Fibroblast of lung (primary cell): ENCODE measurements at regions not wholly inside any gene's neighbourhood (a gene's known extent, or its start where the extent isn't known, plus 50 kb on each side); places are given as distances from the start of the nearest gene placed in this dataset.
"Not testable (repeated sequence)": the region's sequence is repeated elsewhere in the genome, so short reads cannot be mapped to it uniquely, and the experiment has no call there.

Experiments
- DNase-seq, 2 donors: peaks; one replicate each; pipeline versions ENCODE4 v3.0.0 to v3.0.0-alpha.2; 2010; ENCODE audit warnings: low read depth in 2 of 2
- H2AFZ ChIP-seq: 2 replicates; pipeline ENCODE4 v1.5.1; 2012; ENCODE audit warnings: low read length, control low read depth, inconsistent platforms
- H3K27ac ChIP-seq: 2 replicates; pipeline ENCODE4 v1.5.1; 2011; ENCODE audit warnings: low read length, control low read depth; ENCODE audit not compliant: insufficient read depth
- H3K27me3 ChIP-seq: 2 replicates; pipeline ENCODE4 v1.5.1; 2011; ENCODE audit warnings: mild to moderate bottlenecking, low read length; ENCODE audit not compliant: control insufficient read depth, insufficient read depth
- H3K36me3 ChIP-seq: 2 replicates; pipeline ENCODE4 v1.5.1; 2011; ENCODE audit warnings: low read length; ENCODE audit not compliant: control insufficient read depth, insufficient read depth
- H3K4me1 ChIP-seq: 2 replicates; pipeline ENCODE4 v1.5.1; 2011; ENCODE audit warnings: low read length; ENCODE audit not compliant: control insufficient read depth, insufficient read depth; ENCODE audit errors: extremely low read depth
- H3K4me2 ChIP-seq: 2 replicates; pipeline ENCODE4 v1.5.1; 2011; ENCODE audit warnings: low read length, control low read depth; ENCODE audit not compliant: insufficient read depth; ENCODE audit errors: extremely low read depth
- H3K4me3 ChIP-seq, 4 experiments: fragments of 200-600 bp in 1 of 4; sonication (generic) in 1 of 4; replicated peaks in 1 of 4; 2 replicates each; pipeline ENCODE4 v1.5.1; 2011 to 2016; ENCODE audit warnings: low read length in 4 of 4, low read depth in 3 of 4, mild to moderate bottlenecking in 3 of 4, control low read depth in 2 of 4, inconsistent platforms in 1 of 4, mixed read lengths in 1 of 4; ENCODE audit not compliant: insufficient read depth in 1 of 4; ENCODE audit errors: control extremely low read depth in 1 of 4
- H3K79me2 ChIP-seq: 2 replicates; pipeline ENCODE4 v1.5.1; 2012; ENCODE audit warnings: mild to moderate bottlenecking, low read length, inconsistent platforms; ENCODE audit not compliant: control insufficient read depth, insufficient read depth
- H3K9ac ChIP-seq: 2 replicates; pipeline ENCODE4 v1.5.1; 2011; ENCODE audit warnings: mild to moderate bottlenecking, low read length, control low read depth; ENCODE audit not compliant: insufficient read depth
- H3K9me3 ChIP-seq: 2 replicates; pipeline ENCODE4 v1.5.1; 2012; ENCODE audit warnings: low read depth, low read length; ENCODE audit not compliant: control insufficient read depth, insufficient read depth
- H4K20me1 ChIP-seq: 2 replicates; pipeline ENCODE4 v1.5.1; 2011; ENCODE audit warnings: low read length; ENCODE audit not compliant: control insufficient read depth, insufficient read depth; ENCODE audit errors: extremely low read depth
- EZH2 ChIP-seq: IDR thresholded peaks from 2 replicates; pipeline ENCODE4 v1.5.1; 2012; ENCODE audit warnings: low read length, control low read depth, mild to moderate bottlenecking; ENCODE audit errors: missing control alignments
- TF ChIP-seq, protein P1 (sequence below), 2 donors: IDR thresholded peaks in 1 of 2; conservative IDR thresholded peaks in 1 of 2; 1 replicate in 1 of 2; 2 replicates in 1 of 2; pipeline ENCODE4 v1.5.1; 2011 to 2012; ENCODE audit warnings: low read length in 2 of 2, control low read depth in 1 of 2, inconsistent platforms in 1 of 2, low read depth in 1 of 2, mild to moderate bottlenecking in 1 of 2

- no peaks in the 10 kb centered on the region for H3K36me3 ChIP-seq
- DNase-seq: no peak
- no peak overlapping the region for H3K27ac ChIP-seq
Observed at GRCh38 chr13:110981379-110981778, 66.5 kb upstream of the ANKRD10 start.

DNA sequence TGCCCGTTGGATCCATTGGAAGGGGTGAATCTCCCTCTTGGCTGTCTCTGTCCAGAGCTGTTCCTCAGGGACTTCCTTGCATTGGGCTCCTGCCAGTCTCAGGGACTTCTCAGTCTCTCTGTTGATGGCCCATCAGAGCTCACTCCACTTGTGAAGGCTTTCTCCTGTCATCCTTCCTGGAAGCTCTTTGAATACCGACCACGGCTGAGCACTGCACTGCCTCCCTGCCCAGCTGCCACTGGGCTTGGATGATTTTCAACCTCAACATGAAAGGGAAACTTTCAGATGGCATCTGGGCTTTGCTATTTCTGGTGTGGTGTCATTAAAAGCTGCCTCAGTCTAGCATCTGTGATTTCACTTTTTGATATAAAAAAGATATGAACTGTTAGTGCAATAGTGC lies 66.1 kb upstream of the ANKRD10 start:
- no peak for DNase-seq
- Histone ChIP-seq H3K27me3 (no peaks in the 10 kb centered on the region), H3K4me1 (no peaks in the 10 kb centered on the region), H3K79me2 (no peaks in the 10 kb centered on the region), H3K4me3 (no peak overlapping the region), H3K4me2 (no peak overlapping the region), H3K36me3 (no peaks in the 10 kb centered on the region), H3K9me3 (no peaks in the 10 kb centered on the region), H2AFZ (no peak overlapping the region), H4K20me1 (no peaks in the 10 kb centered on the region), H3K27ac (no peak overlapping the region), H3K9ac (no peak overlapping the region)
- TF ChIP-seq EZH2: no peak

More at GRCh38 chr13:110981379-110981778, 66.5 kb upstream of the ANKRD10 start:
- H3K9ac ChIP-seq: no peak overlapping the region
- no peaks in the 10 kb centered on the region for H3K9me3 ChIP-seq
- H2AFZ ChIP-seq: no peak overlapping the region
- no peak overlapping the region for H3K4me2 ChIP-seq
- no peaks in the 10 kb centered on the region for H3K27me3 ChIP-seq
- no peak overlapping the region for H3K4me3 ChIP-seq
- H3K4me1 ChIP-seq: no peaks in the 10 kb centered on the region
- no peaks in the 10 kb centered on the region for H3K79me2 ChIP-seq
- TF ChIP-seq, protein P1, sequence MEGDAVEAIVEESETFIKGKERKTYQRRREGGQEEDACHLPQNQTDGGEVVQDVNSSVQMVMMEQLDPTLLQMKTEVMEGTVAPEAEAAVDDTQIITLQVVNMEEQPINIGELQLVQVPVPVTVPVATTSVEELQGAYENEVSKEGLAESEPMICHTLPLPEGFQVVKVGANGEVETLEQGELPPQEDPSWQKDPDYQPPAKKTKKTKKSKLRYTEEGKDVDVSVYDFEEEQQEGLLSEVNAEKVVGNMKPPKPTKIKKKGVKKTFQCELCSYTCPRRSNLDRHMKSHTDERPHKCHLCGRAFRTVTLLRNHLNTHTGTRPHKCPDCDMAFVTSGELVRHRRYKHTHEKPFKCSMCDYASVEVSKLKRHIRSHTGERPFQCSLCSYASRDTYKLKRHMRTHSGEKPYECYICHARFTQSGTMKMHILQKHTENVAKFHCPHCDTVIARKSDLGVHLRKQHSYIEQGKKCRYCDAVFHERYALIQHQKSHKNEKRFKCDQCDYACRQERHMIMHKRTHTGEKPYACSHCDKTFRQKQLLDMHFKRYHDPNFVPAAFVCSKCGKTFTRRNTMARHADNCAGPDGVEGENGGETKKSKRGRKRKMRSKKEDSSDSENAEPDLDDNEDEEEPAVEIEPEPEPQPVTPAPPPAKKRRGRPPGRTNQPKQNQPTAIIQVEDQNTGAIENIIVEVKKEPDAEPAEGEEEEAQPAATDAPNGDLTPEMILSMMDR (conservative IDR thresholded peaks at IDR 0.05 in 1 of 2, IDR thresholded peaks at IDR 0.05 in 1 of 2; ENCODE audit: low read depth in 1 of 2, low read length in 2 of 2): no peak
- no peak for TF ChIP-seq EZH2
- no peaks in the 10 kb centered on the region for H4K20me1 ChIP-seq

DNA sequence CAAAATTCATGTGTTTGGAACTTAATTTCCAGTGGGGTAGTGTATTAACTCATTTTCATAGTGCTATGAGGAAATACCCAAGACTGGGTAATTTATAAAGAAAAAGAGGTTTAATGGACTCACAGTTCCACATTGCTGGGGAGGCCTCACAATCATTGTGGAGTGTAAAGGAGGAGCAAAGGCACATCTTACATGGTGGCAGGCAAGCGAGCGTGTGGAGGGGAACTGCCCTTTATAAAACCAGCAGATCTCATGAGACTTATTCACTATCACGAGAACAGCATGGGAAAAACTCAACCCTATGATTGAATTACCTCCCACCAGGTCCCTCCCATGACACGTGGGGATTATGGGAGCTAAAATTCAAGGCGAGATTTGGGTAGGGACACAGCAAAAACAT lies 64.3 kb upstream of the ANKRD10 start:
- H3K9me3 ChIP-seq, H3K4me3 ChIP-seq, H2AFZ ChIP-seq, H3K36me3 ChIP-seq, DNase-seq, H3K4me1 ChIP-seq, H3K4me2 ChIP-seq, H3K27me3 ChIP-seq, H4K20me1 ChIP-seq, H3K79me2 ChIP-seq, H3K27ac ChIP-seq, H3K9ac ChIP-seq: not testable (repeated sequence)

- no peak overlapping the region for H3K9ac ChIP-seq
- no peaks in the 10 kb centered on the region for H4K20me1 ChIP-seq
- no peak overlapping the region for H3K27ac ChIP-seq
- no peaks in the 10 kb centered on the region for H3K9me3 ChIP-seq
- TF ChIP-seq, protein P1 (conservative IDR thresholded peaks at IDR 0.05 in 1 of 2, IDR thresholded peaks at IDR 0.05 in 1 of 2; ENCODE audit: low read depth in 1 of 2, low read length in 2 of 2): no peak
- TF ChIP-seq EZH2: no peak
- H3K27me3 ChIP-seq: no peaks in the 10 kb centered on the region
- no peaks in the 10 kb centered on the region for H3K79me2 ChIP-seq
- no peaks in the 10 kb centered on the region for H3K36me3 ChIP-seq
- H3K4me3 ChIP-seq: no peak overlapping the region
- H2AFZ ChIP-seq: no peak overlapping the region
- DNase-seq: no peak
- no peak overlapping the region for H3K4me2 ChIP-seq
- H3K4me1 ChIP-seq: no peaks in the 10 kb centered on the region
Observed at GRCh38 chr13:110978390-110978789, 63.5 kb upstream of the ANKRD10 start.
